Omental fat pad (tissue), 1 donor: ENCODE measurements at regions not wholly inside any gene's neighbourhood (a gene's known extent, or its start where the extent isn't known, plus 50 kb on each side); places are given as distances from the start of the nearest gene placed in this dataset.
"Not testable (repeated sequence)": the region's sequence is repeated elsewhere in the genome, so short reads cannot be mapped to it uniquely, and the experiment has no call there.

ENCODE experiments used
- ATAC-seq: fragments of 150-250 bp; one replicate; pipeline ENCODE4 v1.9.1; 2016; ENCODE audit warnings: mild to moderate bottlenecking, moderate library complexity; ENCODE audit not compliant: low FRiP score
- DNase-seq: peaks from one replicate; pipeline ENCODE4 v3.0.0-alpha.2; 2019; ENCODE audit warnings: low spot score

GRCh38 chr7:150081865-150082264 is 208.1 kb downstream of the ATP6V0E2 start:
- not testable (repeated sequence) for ATAC-seq, DNase-seq

- not testable (repeated sequence) for DNase-seq, ATAC-seq
Observed at GRCh38 chr7:150084724-150085123, 211.0 kb downstream of the ATP6V0E2 start.

- DNase-seq, ATAC-seq: not testable (repeated sequence)
Observed at GRCh38 chr7:150087478-150087877, 213.7 kb downstream of the ATP6V0E2 start.

- ATAC-seq: peak; percentile 79
- not testable (repeated sequence) for DNase-seq
Observed at GRCh38 chr7:150089139-150089538, 215.4 kb downstream of the ATP6V0E2 start.

- not testable (repeated sequence) for ATAC-seq, DNase-seq
Observed at GRCh38 chr7:150090776-150091175, 217.0 kb downstream of the ATP6V0E2 start.

GRCh38 chr7:150093897-150094296 is 220.1 kb downstream of the ATP6V0E2 start:
- not testable (repeated sequence) for ATAC-seq, DNase-seq

- DNase-seq, ATAC-seq: not testable (repeated sequence)
Observed at GRCh38 chr7:150096213-150096994, 222.6 kb downstream of the ATP6V0E2 start.

- DNase-seq, ATAC-seq: not testable (repeated sequence)
Observed at GRCh38 chr7:150098592-150098991, 224.6 kb upstream of the LRRC61 start.

GRCh38 chr7:150101282-150101681 is 221.9 kb upstream of the LRRC61 start:
- ATAC-seq, DNase-seq: not testable (repeated sequence)

GRCh38 chr7:150107283-150107682 is 215.9 kb upstream of the LRRC61 start:
- not testable (repeated sequence) for ATAC-seq, DNase-seq

- not testable (repeated sequence) for DNase-seq, ATAC-seq
Observed at GRCh38 chr7:150110375-150110820, 212.8 kb upstream of the LRRC61 start.

- ATAC-seq, DNase-seq: not testable (repeated sequence)
Observed at GRCh38 chr7:150110882-150111281, 212.3 kb upstream of the LRRC61 start.

- ATAC-seq: peak; percentile 29
Observed at GRCh38 chr7:150111373-150112139, 211.6 kb upstream of the LRRC61 start.

GRCh38 chr7:150113301-150113700 is 209.9 kb upstream of the LRRC61 start:
- not testable (repeated sequence) for DNase-seq, ATAC-seq

More at GRCh38 chr7:150111373-150112139, 211.6 kb upstream of the LRRC61 start:
- DNase-seq: not testable (repeated sequence)

GRCh38 chr7:150114591-150114990 is 208.6 kb upstream of the LRRC61 start:
- not testable (repeated sequence) for ATAC-seq, DNase-seq

- not testable (repeated sequence) for DNase-seq
Observed at GRCh38 chr7:150119966-150120365, 203.2 kb upstream of the LRRC61 start.

GRCh38 chr7:150125831-150126230 is 197.3 kb upstream of the LRRC61 start:
- ATAC-seq, DNase-seq: not testable (repeated sequence)

More at GRCh38 chr7:150119966-150120365, 203.2 kb upstream of the LRRC61 start:
- ATAC-seq: not testable (repeated sequence)

GRCh38 chr7:150134451-150134850 is 188.7 kb upstream of the LRRC61 start:
- DNase-seq, ATAC-seq: not testable (repeated sequence)

- not testable (repeated sequence) for ATAC-seq, DNase-seq
Observed at GRCh38 chr7:150135620-150136190, 187.4 kb upstream of the LRRC61 start.
